Neuronal stem cell (in vitro differentiated cells): ENCODE measurements at regions not wholly inside any gene's neighbourhood (a gene's known extent, or its start where the extent isn't known, plus 50 kb on each side); places are given as distances from the start of the nearest gene placed in this dataset.
"Not testable (repeated sequence)": the region's sequence is repeated elsewhere in the genome, so short reads cannot be mapped to it uniquely, and the experiment has no call there.

ENCODE experiments used
- DNase-seq: peaks from one replicate; pipeline ENCODE4 v3.0.0-alpha.2; 2013; ENCODE audit warnings: low spot score
- H2AFZ ChIP-seq: one replicate; pipeline ENCODE4 v1.6.1; 2013; ENCODE audit warnings: mild to moderate bottlenecking, low read length, inconsistent platforms
- H2AK5ac ChIP-seq: 2 replicates; pipeline ENCODE4 v1.6.1; 2013; ENCODE audit warnings: low read depth, mild to moderate bottlenecking, inconsistent platforms, low read length, moderate library complexity, mixed read lengths
- H2BK120ac ChIP-seq: 2 replicates; pipeline ENCODE4 v1.6.1; 2013; ENCODE audit warnings: low read depth, mild to moderate bottlenecking, inconsistent platforms, low read length, moderate library complexity, mixed read lengths
- H2BK12ac ChIP-seq: one replicate; pipeline ENCODE4 v1.6.1; 2013; ENCODE audit warnings: low read length, inconsistent platforms
- H2BK15ac ChIP-seq: 2 replicates; pipeline ENCODE4 v1.6.1; 2013; ENCODE audit warnings: mild to moderate bottlenecking, low read length, inconsistent platforms, mixed read lengths
- H2BK5ac ChIP-seq: one replicate; pipeline ENCODE4 v1.6.1; 2013; ENCODE audit warnings: inconsistent platforms, mild to moderate bottlenecking, low read length, moderate library complexity
- H3K14ac ChIP-seq: one replicate; pipeline ENCODE4 v1.6.1; 2013; ENCODE audit warnings: low read length, inconsistent platforms
- H3K18ac ChIP-seq: 2 replicates; pipeline ENCODE4 v1.6.1; 2013; ENCODE audit warnings: low read length, inconsistent platforms
- H3K23ac ChIP-seq: 2 replicates; pipeline ENCODE4 v1.6.1; 2013; ENCODE audit warnings: low read depth, mild to moderate bottlenecking, mixed read lengths, low read length, inconsistent platforms; ENCODE audit not compliant: poor library complexity
- H3K27ac ChIP-seq: replicated peaks from 3 replicates; pipeline ENCODE4 v1.5.1; 2013; ENCODE audit warnings: low read length, inconsistent platforms
- H3K27me3 ChIP-seq, 3 experiments: 2 replicates each; pipeline ENCODE4 v1.6.1; 2013; ENCODE audit warnings: low read length in 3 of 3, mild to moderate bottlenecking in 2 of 3, inconsistent platforms in 1 of 3, low read depth in 1 of 3, mixed read lengths in 1 of 3, moderate library complexity in 1 of 3; ENCODE audit not compliant: control insufficient read depth in 3 of 3, insufficient read depth in 3 of 3
- H3K36me3 ChIP-seq, 2 donors: replicated peaks in 1 of 2; 2 replicates each; pipeline ENCODE4 v1.6.1; 2013; ENCODE audit warnings: low read length in 2 of 2; ENCODE audit not compliant: control insufficient read depth in 2 of 2, insufficient read depth in 2 of 2
- H3K4ac ChIP-seq: 2 replicates; pipeline ENCODE4 v1.6.1; 2013; ENCODE audit warnings: inconsistent platforms, mild to moderate bottlenecking, low read length, moderate library complexity
- H3K4me1 ChIP-seq, 2 donors: 1 replicate in 1 of 2; 2 replicates in 1 of 2; pipeline ENCODE4 v1.6.1; 2013; ENCODE audit warnings: low read length in 2 of 2, low read depth in 1 of 2; ENCODE audit not compliant: control insufficient read depth in 2 of 2, insufficient read depth in 1 of 2
- H3K4me2 ChIP-seq: one replicate; pipeline ENCODE4 v1.6.1; 2013; ENCODE audit warnings: mild to moderate bottlenecking, low read length, inconsistent platforms; ENCODE audit not compliant: insufficient read depth, poor library complexity, severe bottlenecking
- H3K4me3 ChIP-seq, 2 donors: 2 replicates each; pipeline ENCODE4 v1.5.1; 2013; ENCODE audit warnings: low read length in 2 of 2, mild to moderate bottlenecking in 2 of 2, inconsistent platforms in 1 of 2, moderate library complexity in 1 of 2
- H3K79me1 ChIP-seq: one replicate; pipeline ENCODE4 v1.6.1; 2013; ENCODE audit warnings: low read depth, mild to moderate bottlenecking, inconsistent platforms, low read length, moderate library complexity
- H3K9ac ChIP-seq: one replicate; pipeline ENCODE4 v1.6.1; 2013; ENCODE audit warnings: mild to moderate bottlenecking, low read depth, low read length, inconsistent platforms; ENCODE audit not compliant: poor library complexity
- H3K9me3 ChIP-seq, 2 donors: replicated peaks in 1 of 2; 2 replicates each; pipeline versions ENCODE3 to v1.6.1; 2013; ENCODE audit warnings: low read length in 2 of 2, mild to moderate bottlenecking in 2 of 2, inconsistent platforms in 1 of 2, low read depth in 1 of 2, mixed read lengths in 1 of 2, moderate library complexity in 1 of 2; ENCODE audit not compliant: control insufficient read depth in 2 of 2, insufficient read depth in 1 of 2
- H4K8ac ChIP-seq: one replicate; pipeline ENCODE4 v1.6.1; 2013; ENCODE audit warnings: low read depth, mild to moderate bottlenecking, inconsistent platforms, low read length, moderate library complexity
- H4K91ac ChIP-seq: one replicate; pipeline ENCODE4 v1.6.1; 2013; ENCODE audit warnings: low read length, low read depth, mild to moderate bottlenecking, inconsistent platforms; ENCODE audit not compliant: poor library complexity
- WGBS, 2 donors: extraction: QIAGEN DNeasy Blood & Tissue Kit; methylation state at CpG; one replicate each; pipeline ENCODE4 v1.1.7; 2013; ENCODE audit warnings: missing lambda C conversion rate in 2 of 2, mixed read lengths in 1 of 2; ENCODE audit not compliant: insufficient read length in 2 of 2, insufficient replicate concordance in 1 of 2; ENCODE audit errors: extremely low coverage in 2 of 2; 5-methylcytosine and 5-hydroxymethylcytosine counted together

- not testable (repeated sequence) for H3K23ac ChIP-seq, H3K4me3 ChIP-seq, H3K27ac ChIP-seq, H3K4me2 ChIP-seq, H2BK5ac ChIP-seq, H3K27me3 ChIP-seq, H4K91ac ChIP-seq, H3K36me3 ChIP-seq, H3K4ac ChIP-seq, H3K18ac ChIP-seq, H2BK15ac ChIP-seq, H3K9ac ChIP-seq, H3K9me3 ChIP-seq, H4K8ac ChIP-seq, H3K79me1 ChIP-seq, DNase-seq, H3K14ac ChIP-seq, H2BK12ac ChIP-seq, H3K4me1 ChIP-seq, H2AK5ac ChIP-seq, H2BK120ac ChIP-seq, H2AFZ ChIP-seq
- WGBS, 2 donors, result no CpG with 5 or more reads among the region's 7 CpGs
These were observed 225.0 kb upstream of the DUSP10 start for GRCh38 chr1:221966888-221967287.

- H3K9ac ChIP-seq, H3K9me3 ChIP-seq, H4K8ac ChIP-seq, H4K91ac ChIP-seq, H2BK120ac ChIP-seq, DNase-seq, H3K4me1 ChIP-seq, H2BK5ac ChIP-seq, H3K4me2 ChIP-seq, H3K4ac ChIP-seq, H2AK5ac ChIP-seq, H3K14ac ChIP-seq, H2AFZ ChIP-seq, H3K4me3 ChIP-seq, H3K36me3 ChIP-seq, H3K79me1 ChIP-seq, H3K23ac ChIP-seq, H3K27ac ChIP-seq, H2BK15ac ChIP-seq, H2BK12ac ChIP-seq, H3K27me3 ChIP-seq, H3K18ac ChIP-seq: not testable (repeated sequence)
- no CpG with 5 or more reads among the region's 6 CpGs for WGBS, 2 donors
These were observed 224.0 kb upstream of the DUSP10 start for GRCh38 chr1:221965891-221966290.

- Histone ChIP-seq H3K4ac (no peak overlapping the region), H3K4me2 (no peak overlapping the region), H3K23ac (no peak overlapping the region), H2BK12ac (no peak overlapping the region), H3K27ac (no peak overlapping the region), H3K4me1 (no peaks in the 10 kb centered on the region), H2BK15ac (no peak overlapping the region), H4K91ac (no peak overlapping the region), H2BK120ac (no peak overlapping the region), H2AFZ (no peak overlapping the region), H3K79me1 (no peaks in the 10 kb centered on the region), H2BK5ac (no peak overlapping the region), H3K9me3 (no peaks in the 10 kb centered on the region), H3K9ac (no peak overlapping the region), H3K36me3 (no peaks in the 10 kb centered on the region), H3K14ac (no peak overlapping the region), H2AK5ac (no peak overlapping the region), H4K8ac (no peak overlapping the region), H3K18ac (no peak overlapping the region), H3K27me3 (no peaks in the 10 kb centered on the region), H3K4me3 (no peak overlapping the region)
- no CpG with 5 or more reads among the region's 3 CpGs for WGBS, 2 donors
- DNase-seq, result no peak
These were observed 223.4 kb upstream of the DUSP10 start for GRCh38 chr1:221965252-221965651.

DNA sequence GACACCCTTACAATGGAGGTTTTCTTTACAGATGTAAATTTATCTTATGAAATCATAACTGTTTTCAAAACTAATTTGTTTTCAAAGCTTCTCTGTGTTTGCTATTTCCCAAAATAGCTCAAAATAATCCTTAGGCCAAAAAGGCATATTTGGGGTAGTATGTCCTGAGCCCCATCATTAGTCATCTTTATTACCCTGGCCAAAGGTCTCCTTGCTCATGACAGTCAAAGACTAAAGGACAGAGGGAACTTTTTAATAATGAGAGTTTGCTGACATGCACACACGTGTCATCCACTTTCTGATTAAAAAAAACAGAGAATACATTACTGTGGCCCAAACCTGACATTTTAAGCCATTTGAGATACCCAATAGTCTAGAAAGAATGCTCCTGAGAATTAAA, 221.9 kb upstream of the DUSP10 start:
- H4K91ac ChIP-seq, result no peak overlapping the region
- H4K8ac ChIP-seq, result no peak overlapping the region
- H2BK5ac ChIP-seq, result no peak overlapping the region
- H3K14ac ChIP-seq, result no peak overlapping the region
- no peaks in the 10 kb centered on the region for H3K27me3 ChIP-seq
- WGBS, 2 donors, result no CpG with 5 or more reads among the region's 1 CpG
- no peak overlapping the region for H2BK120ac ChIP-seq
- H3K79me1 ChIP-seq, result no peaks in the 10 kb centered on the region
- no peaks in the 10 kb centered on the region for H3K9me3 ChIP-seq
- H3K4ac ChIP-seq, result no peak overlapping the region
- no peak overlapping the region for H2AK5ac ChIP-seq
- H3K4me3 ChIP-seq, result no peak overlapping the region
- H2BK12ac ChIP-seq, result no peak overlapping the region
- no peak overlapping the region for H3K18ac ChIP-seq
- no peaks in the 10 kb centered on the region for H3K4me1 ChIP-seq
- H3K4me2 ChIP-seq, result no peak overlapping the region
- H3K23ac ChIP-seq, result no peak overlapping the region
- H3K9ac ChIP-seq, result no peak overlapping the region
- H3K27ac ChIP-seq, result no peak overlapping the region
- H2BK15ac ChIP-seq, result no peak overlapping the region
- no peaks in the 10 kb centered on the region for H3K36me3 ChIP-seq
- no peak for DNase-seq
- H2AFZ ChIP-seq, result no peak overlapping the region
